GM10266 (cell line): ENCODE measurements at regions not wholly inside any gene's neighbourhood (a gene's known extent, or its start where the extent isn't known, plus 50 kb on each side); places are given as distances from the start of the nearest gene placed in this dataset.
"Not testable (repeated sequence)": the region's sequence is repeated elsewhere in the genome, so short reads cannot be mapped to it uniquely, and the experiment has no call there.

Experiments used
- DNase-seq: peaks from one replicate; pipeline ENCODE4 v3.0.0; 2012; ENCODE audit errors: extremely low spot score
- TF ChIP-seq, protein P1 (sequence below): IDR thresholded peaks from 2 replicates; pipeline ENCODE4 v1.5.1; 2012; ENCODE audit warnings: mild to moderate bottlenecking, low read depth; ENCODE audit not compliant: control insufficient read depth, insufficient read depth; ENCODE audit errors: missing control alignments

DNA sequence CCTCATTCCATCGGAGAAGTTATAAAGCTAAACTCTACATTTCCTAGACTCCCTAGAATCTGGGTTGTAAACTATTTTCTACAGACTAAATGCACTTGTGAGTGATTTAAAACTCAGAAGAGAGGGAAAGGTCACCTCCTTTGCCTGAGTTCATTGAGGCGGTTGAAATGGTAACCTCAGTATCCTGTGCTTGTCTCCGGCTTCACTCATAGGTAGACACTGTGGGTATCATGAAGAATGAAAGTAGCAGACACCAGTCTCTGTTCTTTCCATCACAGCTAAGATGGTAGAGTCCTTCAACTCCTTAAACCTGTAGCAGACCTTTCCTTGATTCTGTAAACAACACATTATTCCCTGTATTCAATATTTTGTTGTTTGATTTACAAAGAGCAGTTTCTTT is 291.3 kb upstream of the ANKRD50 start:
- TF ChIP-seq, protein P1, sequence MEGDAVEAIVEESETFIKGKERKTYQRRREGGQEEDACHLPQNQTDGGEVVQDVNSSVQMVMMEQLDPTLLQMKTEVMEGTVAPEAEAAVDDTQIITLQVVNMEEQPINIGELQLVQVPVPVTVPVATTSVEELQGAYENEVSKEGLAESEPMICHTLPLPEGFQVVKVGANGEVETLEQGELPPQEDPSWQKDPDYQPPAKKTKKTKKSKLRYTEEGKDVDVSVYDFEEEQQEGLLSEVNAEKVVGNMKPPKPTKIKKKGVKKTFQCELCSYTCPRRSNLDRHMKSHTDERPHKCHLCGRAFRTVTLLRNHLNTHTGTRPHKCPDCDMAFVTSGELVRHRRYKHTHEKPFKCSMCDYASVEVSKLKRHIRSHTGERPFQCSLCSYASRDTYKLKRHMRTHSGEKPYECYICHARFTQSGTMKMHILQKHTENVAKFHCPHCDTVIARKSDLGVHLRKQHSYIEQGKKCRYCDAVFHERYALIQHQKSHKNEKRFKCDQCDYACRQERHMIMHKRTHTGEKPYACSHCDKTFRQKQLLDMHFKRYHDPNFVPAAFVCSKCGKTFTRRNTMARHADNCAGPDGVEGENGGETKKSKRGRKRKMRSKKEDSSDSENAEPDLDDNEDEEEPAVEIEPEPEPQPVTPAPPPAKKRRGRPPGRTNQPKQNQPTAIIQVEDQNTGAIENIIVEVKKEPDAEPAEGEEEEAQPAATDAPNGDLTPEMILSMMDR, result no peak

DNA sequence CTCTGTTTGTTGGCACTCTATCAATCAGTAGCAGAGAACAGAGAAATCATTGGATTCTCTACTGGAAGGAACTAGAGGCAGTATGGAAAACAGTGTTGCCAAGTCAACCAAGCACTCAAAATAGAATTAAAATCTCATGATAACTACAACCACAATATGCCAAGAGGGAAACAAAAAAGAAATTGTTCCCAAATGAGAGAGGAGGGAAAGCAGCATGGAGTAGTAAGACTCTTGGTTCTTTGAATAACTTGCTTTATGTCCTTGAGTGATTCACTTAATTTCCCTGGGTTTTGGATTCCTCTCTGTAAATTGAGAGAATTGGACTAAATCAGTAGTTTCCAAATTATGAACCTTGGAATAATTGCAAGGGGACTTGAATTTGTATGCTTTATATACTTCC is 285.5 kb upstream of the ANKRD50 start:
- TF ChIP-seq, protein P1, result no peak
- DNase-seq, result no peak

More for the DNA sequence above, 291.3 kb upstream of the ANKRD50 start:
- DNase-seq, result no peak

DNA sequence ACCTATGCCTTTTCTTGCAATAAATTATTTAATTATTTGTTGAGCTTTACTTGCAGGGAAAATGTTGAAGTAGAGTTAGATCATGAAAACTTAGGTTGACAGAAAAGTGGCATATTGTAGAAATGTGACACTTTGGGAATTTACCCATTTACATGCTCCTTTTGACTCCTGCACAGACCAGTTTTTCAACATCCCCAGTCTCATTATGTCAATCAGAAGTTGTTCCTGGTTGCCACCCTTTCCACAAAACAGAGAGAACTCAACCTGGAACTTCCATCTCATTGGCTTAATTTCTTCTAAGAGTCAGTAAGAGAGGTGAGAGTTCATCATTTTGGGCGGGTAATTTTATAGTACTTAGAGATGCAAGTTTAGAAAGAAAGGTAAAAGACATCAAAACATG is 284.6 kb upstream of the ANKRD50 start:
- DNase-seq, result no peak
- TF ChIP-seq, protein P1, result no peak

DNA sequence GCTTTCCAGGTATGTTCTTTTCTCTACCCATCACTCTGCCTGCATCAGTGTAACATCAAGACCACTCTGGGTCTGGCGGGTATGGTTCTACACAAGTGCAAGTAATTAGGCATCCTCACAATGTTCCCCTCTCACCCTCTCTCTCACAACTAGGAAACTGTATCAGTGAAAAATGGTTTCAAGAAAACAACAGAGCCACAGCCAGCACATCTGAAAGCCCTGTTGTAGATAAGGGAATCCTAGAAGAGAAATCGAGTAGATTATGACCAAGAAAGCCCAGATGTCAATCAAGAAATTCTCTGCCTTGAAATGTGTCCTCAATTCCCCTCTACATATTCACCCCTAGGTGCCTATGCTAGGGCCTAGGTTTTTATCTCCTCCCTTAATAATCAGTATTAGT is 281.3 kb upstream of the ANKRD50 start:
- TF ChIP-seq, protein P1, result no peak
- no peak for DNase-seq

DNA sequence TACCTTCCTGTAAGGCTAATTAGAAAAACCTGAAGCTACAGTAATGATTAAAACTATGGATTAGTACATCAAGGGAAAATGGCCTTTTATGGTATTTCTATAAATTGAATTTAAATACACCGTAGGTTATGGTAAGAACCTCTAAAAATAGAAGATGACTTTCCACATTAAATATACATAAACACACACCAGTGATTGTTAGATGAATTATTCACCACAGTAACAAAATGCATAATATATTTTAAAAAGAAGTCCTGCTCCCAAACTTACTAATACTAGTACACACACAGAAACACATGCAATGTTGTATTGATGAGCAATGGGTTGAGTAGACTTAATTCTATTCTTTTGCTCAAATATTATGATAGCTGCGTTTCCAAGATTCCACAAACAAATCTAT is 277.9 kb upstream of the ANKRD50 start:
- TF ChIP-seq, protein P1, result no peak
- no peak for DNase-seq

DNA sequence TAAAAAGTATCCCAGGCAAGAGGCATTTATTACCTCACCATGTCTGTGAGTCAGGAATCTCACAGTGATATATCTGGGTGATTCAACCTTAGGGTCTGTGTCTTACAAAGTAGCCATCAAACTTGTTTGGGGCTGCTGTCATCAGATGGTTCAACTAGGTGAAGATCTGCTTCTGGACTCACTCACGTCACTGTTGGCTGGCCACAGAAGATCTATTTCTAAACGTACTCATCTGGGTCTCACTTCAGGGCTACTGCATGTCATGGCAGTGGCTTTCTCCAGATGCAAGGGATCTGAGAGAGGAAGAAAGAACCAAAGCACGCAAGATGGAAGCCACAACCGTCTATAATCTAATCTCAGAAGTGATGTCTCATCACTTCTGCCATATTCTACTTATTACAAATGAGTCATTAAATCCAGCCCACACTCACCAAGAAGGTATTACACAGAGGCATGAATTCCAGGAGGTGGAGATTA is 267.8 kb upstream of the ANKRD50 start:
- DNase-seq, result no peak

DNA sequence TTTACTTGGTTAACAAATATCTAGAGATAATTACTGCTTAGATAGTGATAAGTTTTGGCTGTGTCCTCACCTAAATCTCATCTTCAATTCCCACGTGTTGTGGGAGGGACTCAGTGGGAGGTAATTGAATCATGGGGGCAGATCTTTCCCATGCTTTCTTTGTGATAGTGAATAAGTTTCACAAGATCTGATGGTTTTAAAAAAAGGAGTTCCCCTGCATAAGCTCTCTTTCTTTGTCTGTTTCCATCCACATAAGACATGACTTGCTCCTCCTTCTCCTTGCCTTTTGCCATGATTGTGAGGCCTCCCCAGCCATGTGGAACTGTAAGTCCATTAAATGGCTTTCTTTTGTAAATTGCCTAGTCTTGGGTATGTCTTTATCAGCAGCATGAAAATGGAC is 266.0 kb upstream of the ANKRD50 start:
- DNase-seq, result not testable (repeated sequence)

More for the DNA sequence above, 267.8 kb upstream of the ANKRD50 start:
- TF ChIP-seq, protein P1, result no peak

DNA sequence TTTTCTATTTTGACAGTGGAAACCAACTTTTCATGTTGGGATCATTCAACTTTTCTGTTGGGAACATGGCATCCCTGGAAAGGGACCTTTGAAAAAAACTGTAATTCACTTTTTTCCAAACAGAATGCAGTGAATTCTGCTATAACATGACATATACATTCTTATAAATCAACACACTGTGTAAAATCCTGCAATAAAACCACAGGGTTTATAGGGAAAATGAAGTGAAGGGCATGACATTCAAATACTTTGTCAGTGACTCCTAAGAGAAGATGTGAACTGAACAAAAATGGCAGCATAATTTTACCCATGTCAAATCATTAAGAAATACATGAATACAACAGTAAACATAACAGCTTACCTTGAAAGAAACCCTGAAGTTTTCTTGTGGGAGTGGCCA is 264.5 kb upstream of the ANKRD50 start:
- TF ChIP-seq, protein P1, result no peak
- DNase-seq, result no peak
